ENCODE measurements at regions not wholly inside any gene's neighbourhood (a gene's known extent, or its start where the extent isn't known, plus 50 kb on each side); places are given as distances from the start of the nearest gene placed in this dataset.

- Histone ChIP-seq H3K36me3 (no peaks in the 10 kb centered on the region), H3K4me3 (no peak overlapping the region), H3K27ac (no peak overlapping the region), H3K27me3 (ENCODE audit: low read depth) (no peaks in the 10 kb centered on the region), H3K9me3 (no peaks in the 10 kb centered on the region), H3K4me1 (no peaks in the 10 kb centered on the region)
- no peak for TF ChIP-seq CTCF (IDR thresholded peaks at IDR 0.05)
- intact Hi-C loops (cut with DNase I), result no loop called here
- DNase-seq (no peak), ATAC-seq (no peak)
These were observed 664.5 kb upstream of the VSTM2A start for GRCh38 chr7:53877688-53878087.

- ATAC-seq (no peak), DNase-seq (no peak)
- H3K36me3 ChIP-seq, result no peaks in the 10 kb centered on the region
- H3K27me3 ChIP-seq (ENCODE audit: low read depth), result no peaks in the 10 kb centered on the region
- no peak overlapping the region for H3K27ac ChIP-seq
- TF ChIP-seq CTCF (IDR thresholded peaks at IDR 0.05), result no peak
- H3K9me3 ChIP-seq, result no peaks in the 10 kb centered on the region
- intact Hi-C loops (cut with DNase I), result no loop called here
- H3K4me3 ChIP-seq, result no peak overlapping the region
- H3K4me1 ChIP-seq, result no peaks in the 10 kb centered on the region
These were observed 641.2 kb upstream of the VSTM2A start for GRCh38 chr7:53900856-53901528.

DNA sequence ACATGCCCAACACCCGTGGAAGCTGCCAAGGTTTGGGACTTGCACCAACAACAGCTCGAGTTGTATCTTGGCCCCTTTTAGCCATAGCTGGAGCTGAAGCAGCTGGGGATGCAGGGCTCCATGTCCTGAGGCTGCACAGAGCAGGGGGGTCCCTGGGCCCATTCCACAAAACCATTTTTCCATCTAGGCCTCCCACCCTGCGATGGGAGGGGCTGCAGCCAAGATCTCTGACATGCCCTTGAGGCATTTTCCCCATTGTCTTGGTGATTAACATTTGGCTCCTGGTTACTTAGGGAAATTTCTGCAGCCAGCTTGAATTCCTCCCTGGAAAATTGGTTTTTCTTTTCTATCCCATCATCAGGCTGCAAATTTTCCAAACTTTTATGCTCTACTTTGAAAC, 637.8 kb upstream of the VSTM2A start:
- intact Hi-C loops (cut with DNase I), result no loop called here
- Histone ChIP-seq H3K36me3 (no peaks in the 10 kb centered on the region), H3K4me1 (no peaks in the 10 kb centered on the region), H3K27me3 (ENCODE audit: low read depth) (no peaks in the 10 kb centered on the region), H3K9me3 (no peaks in the 10 kb centered on the region), H3K4me3 (no peak overlapping the region), H3K27ac (no peak overlapping the region)
- no peak for ATAC-seq
- no peak for DNase-seq
- TF ChIP-seq CTCF (IDR thresholded peaks at IDR 0.05), result no peak

- Histone ChIP-seq H3K27ac (no peak overlapping the region), H3K4me1 (no peaks in the 10 kb centered on the region), H3K9me3 (no peaks in the 10 kb centered on the region), H3K36me3 (no peaks in the 10 kb centered on the region), H3K27me3 (ENCODE audit: low read depth) (no peaks in the 10 kb centered on the region), H3K4me3 (no peak overlapping the region)
- no peak for DNase-seq
- no peak for ATAC-seq
- intact Hi-C loops (cut with DNase I), result no loop called here
- TF ChIP-seq CTCF (IDR thresholded peaks at IDR 0.05), result no peak
These were observed 624.5 kb upstream of the VSTM2A start for GRCh38 chr7:53917637-53918036.

DNA sequence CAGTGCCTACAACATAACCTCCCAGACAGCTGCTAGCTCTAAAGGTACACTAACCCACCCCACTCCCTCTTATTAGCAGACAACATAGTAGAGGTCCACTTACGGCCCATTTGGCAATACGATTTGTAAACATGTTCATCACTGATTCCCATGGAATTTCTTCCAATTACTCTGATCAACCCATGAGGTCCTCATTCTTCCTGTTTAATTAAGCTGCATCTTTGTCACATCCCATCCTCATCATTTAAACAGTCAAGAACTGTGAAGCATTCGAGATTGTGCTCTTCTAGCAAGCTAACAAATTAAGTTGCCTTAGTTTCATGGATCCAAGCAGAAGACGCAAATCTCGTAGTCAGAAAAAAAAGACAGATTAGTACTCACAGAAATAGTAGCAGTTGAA, 622.2 kb upstream of the VSTM2A start:
- no peak overlapping the region for H3K4me3 ChIP-seq
- ATAC-seq, result no peak
- no peaks in the 10 kb centered on the region for H3K4me1 ChIP-seq
- H3K9me3 ChIP-seq, result no peaks in the 10 kb centered on the region
- intact Hi-C loops (cut with DNase I), result no loop called here
- no peak for DNase-seq
- H3K27me3 ChIP-seq (ENCODE audit: low read depth), result no peaks in the 10 kb centered on the region
- H3K36me3 ChIP-seq, result no peaks in the 10 kb centered on the region
- H3K27ac ChIP-seq, result no peak overlapping the region
- TF ChIP-seq CTCF (IDR thresholded peaks at IDR 0.05), result no peak
